ENCODE measurements at regions not wholly inside any gene's neighbourhood (a gene's known extent, or its start where the extent isn't known, plus 50 kb on each side); places are given as distances from the start of the nearest gene placed in this dataset.

DNA sequence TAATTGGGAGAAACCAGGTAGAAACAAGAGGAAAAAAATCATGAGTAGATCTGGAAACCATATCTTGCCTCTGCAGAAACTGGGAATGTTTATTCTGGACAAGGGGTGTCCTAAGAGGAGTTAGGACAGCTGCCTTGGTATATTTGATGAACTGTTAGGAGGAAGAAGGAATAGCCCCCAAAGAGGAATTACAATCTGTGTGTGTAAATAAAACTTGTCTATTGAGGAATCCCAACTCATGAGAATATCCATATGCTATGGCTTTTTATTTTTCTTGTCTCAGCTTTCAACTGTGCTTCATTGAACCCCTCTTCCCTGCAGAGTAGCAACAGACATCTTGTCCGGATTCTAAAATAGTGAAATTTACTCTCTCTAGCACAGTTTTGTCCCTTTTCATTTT lies 423.5 kb upstream of the SLC14A2 start:
- Histone ChIP-seq H3K9me3 (replicated peaks; ENCODE audit: control insufficient read depth, insufficient read depth, low read length) (no peaks in the 10 kb centered on the region), H3K4me1 (ENCODE audit: control insufficient read depth, extremely low read depth, insufficient read depth, low read length) (no peaks in the 10 kb centered on the region), H2AFZ (ENCODE audit: low read depth, low read length) (no peak overlapping the region), H3K27me3 (ENCODE audit: control insufficient read depth in 2 of 2, insufficient read depth in 2 of 2, low read length in 2 of 2) (no peaks in the 10 kb centered on the region), H3K27ac (ENCODE audit: insufficient read depth, low read depth, low read length) (no peak overlapping the region), H3K9me1 (replicated peaks; ENCODE audit: control insufficient read depth, extremely low read depth, insufficient read depth, low read length) (no peaks in the 10 kb centered on the region), H3K79me2 (ENCODE audit: control insufficient read depth, insufficient read depth, low read length) (no peaks in the 10 kb centered on the region), H3K4me3 (replicated peaks in 1 of 3; ENCODE audit: insufficient read depth in 1 of 3, low read depth in 1 of 3, low read length in 3 of 3) (no peak overlapping the region), H3K36me3 (ENCODE audit: control insufficient read depth in 2 of 2, extremely low read depth in 1 of 2, insufficient read depth in 2 of 2, low read length in 2 of 2) (no peaks in the 10 kb centered on the region), H4K20me1 (replicated peaks; ENCODE audit: control insufficient read depth, extremely low read depth, insufficient read depth, low read length) (no peaks in the 10 kb centered on the region), H3K4me2 (ENCODE audit: insufficient read depth, low read length) (no peak overlapping the region), H3K9ac (replicated peaks; ENCODE audit: extremely low read depth, insufficient read depth, low read length) (no peak overlapping the region)
- intact Hi-C loops (cut with micrococcal nuclease) (no loop called here), dilution Hi-C loops (cut with MboI; ENCODE audit: extremely low pct_ligation_motif_present, low sequenced_read_pairs) (no loop called here)
- CTCF ChIA-PET = no interaction called here
- no peak for TF ChIP-seq EZH2 (IDR thresholded peaks at IDR 0.05; ENCODE audit: borderline replicate concordance, low read depth, low read length, severe bottlenecking)
- TF ChIP-seq, protein P1, sequence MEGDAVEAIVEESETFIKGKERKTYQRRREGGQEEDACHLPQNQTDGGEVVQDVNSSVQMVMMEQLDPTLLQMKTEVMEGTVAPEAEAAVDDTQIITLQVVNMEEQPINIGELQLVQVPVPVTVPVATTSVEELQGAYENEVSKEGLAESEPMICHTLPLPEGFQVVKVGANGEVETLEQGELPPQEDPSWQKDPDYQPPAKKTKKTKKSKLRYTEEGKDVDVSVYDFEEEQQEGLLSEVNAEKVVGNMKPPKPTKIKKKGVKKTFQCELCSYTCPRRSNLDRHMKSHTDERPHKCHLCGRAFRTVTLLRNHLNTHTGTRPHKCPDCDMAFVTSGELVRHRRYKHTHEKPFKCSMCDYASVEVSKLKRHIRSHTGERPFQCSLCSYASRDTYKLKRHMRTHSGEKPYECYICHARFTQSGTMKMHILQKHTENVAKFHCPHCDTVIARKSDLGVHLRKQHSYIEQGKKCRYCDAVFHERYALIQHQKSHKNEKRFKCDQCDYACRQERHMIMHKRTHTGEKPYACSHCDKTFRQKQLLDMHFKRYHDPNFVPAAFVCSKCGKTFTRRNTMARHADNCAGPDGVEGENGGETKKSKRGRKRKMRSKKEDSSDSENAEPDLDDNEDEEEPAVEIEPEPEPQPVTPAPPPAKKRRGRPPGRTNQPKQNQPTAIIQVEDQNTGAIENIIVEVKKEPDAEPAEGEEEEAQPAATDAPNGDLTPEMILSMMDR (IDR thresholded peaks at IDR 0.05; ENCODE audit: extremely low read depth in 1 of 2, insufficient read depth in 1 of 2, low read depth in 1 of 2, low read length in 2 of 2) = no peak
- TF ChIP-seq, protein P2, sequence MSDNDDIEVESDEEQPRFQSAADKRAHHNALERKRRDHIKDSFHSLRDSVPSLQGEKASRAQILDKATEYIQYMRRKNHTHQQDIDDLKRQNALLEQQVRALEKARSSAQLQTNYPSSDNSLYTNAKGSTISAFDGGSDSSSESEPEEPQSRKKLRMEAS (IDR thresholded peaks at IDR 0.05; ENCODE audit: insufficient read depth, insufficient read length) = no peak
- TF ChIP-seq POLR2AphosphoS5 (IDR thresholded peaks at IDR 0.05; ENCODE audit: insufficient read depth, low read depth, low read length) = no peak
- no peak for TF ChIP-seq POLR2A (IDR thresholded peaks at IDR 0.05; ENCODE audit: low read depth, low read length)
- no peak for TF ChIP-seq MYC (IDR thresholded peaks at IDR 0.05; ENCODE audit: low read depth, low read length)
- no peak for TF ChIP-seq FOS (IDR thresholded peaks at IDR 0.05; ENCODE audit: borderline replicate concordance, insufficient read depth, low read length)
- no peak for TF ChIP-seq GATA2 (IDR thresholded peaks at IDR 0.05; ENCODE audit: insufficient read depth, insufficient read length, low read depth, low read length)
- no peak for TF ChIP-seq JUN (IDR thresholded peaks at IDR 0.05; ENCODE audit: borderline replicate concordance, insufficient read depth, insufficient read length, low read depth)
- POLR2A ChIA-PET = no interaction called here
- BruUV-seq (replicated peaks) = no TSS peak
- FAIRE-seq = no peak
- DNase-seq (ENCODE audit: low read depth, low spot score) = no peak

Measured in endothelial cell of umbilical vein (primary cell).